GM12878 (cell line): ENCODE measurements at regions not wholly inside any gene's neighbourhood (a gene's known extent, or its start where the extent isn't known, plus 50 kb on each side); places are given as distances from the start of the nearest gene placed in this dataset.

Source experiments
- ATAC-seq: fragments of 200-7000 bp; cut with Tn5 transposase; 3 replicates; pipeline ENCODE4 v1.9.1; 2020; ENCODE audit warnings: mild to moderate bottlenecking, moderate library complexity
- BruUV-seq: library from RNA; stranded (reverse); fragments of 400-500 nt; replicated peaks from 2 replicates; lab custom pipeline; 2021; lab: Mats Ljungman, UMichigan
- CTCF ChIA-PET: fragments of 300-600 bp; sonication (Branson Sonifier 250); formaldehyde crosslinking; extraction: SDS; loops from one replicate; lab custom pipeline; 2021; ENCODE audit warnings: inconsistent platforms; lab: Yijun Ruan, JAX
- POLR2A ChIA-PET: fragments of 350-600 bp; formaldehyde crosslinking; extraction: SDS; loops from one replicate; lab custom pipeline; 2021; ENCODE audit warnings: inconsistent platforms; lab: Charles Lee
- RAD21 ChIA-PET: fragments of 300-600 bp; sonication (Branson Sonifier 250); formaldehyde crosslinking; loops from one replicate; lab custom pipeline; 2023; ENCODE audit warnings: antibody characterized with exemption; ENCODE audit not compliant: unreplicated experiment; lab: Charles Lee
- SMC1A ChIA-PET: fragments of 300-600 bp; sonication (Branson Sonifier 250); formaldehyde crosslinking; loops from one replicate; lab custom pipeline; 2023; ENCODE audit not compliant: unreplicated experiment, uncharacterized antibody; lab: Charles Lee
- DNase-seq: peaks from one replicate; pipeline ENCODE4 v3.0.0-alpha.2; 2011; ENCODE audit warnings: low read depth, low spot score
- FAIRE-seq: peaks from 3 replicates; lab custom pipeline; 2011; peaks lifted over from hg19 to GRCh38; lab: Jason Lieb, UNC
- H2AFZ ChIP-seq: 2 replicates; pipeline ENCODE4 v1.6.0; 2011; ENCODE audit warnings: low read depth, low read length, control low read depth; ENCODE audit not compliant: control insufficient read depth
- H3K27ac ChIP-seq: 2 replicates; pipeline ENCODE4 v1.5.1; 2011; ENCODE audit warnings: control low read depth; ENCODE audit not compliant: control insufficient read depth, insufficient read depth
- H3K27me3 ChIP-seq, 2 experiments: replicated peaks in 1 of 2; 2 replicates each; pipeline versions ENCODE4 v1.6.0 to v1.6.1; 2011; ENCODE audit warnings: low read length in 1 of 2; ENCODE audit not compliant: control insufficient read depth in 2 of 2, insufficient read depth in 2 of 2
- H3K36me3 ChIP-seq, 2 experiments: 2 replicates each; pipeline ENCODE4 v1.5.1; 2011; ENCODE audit warnings: low read length in 1 of 2; ENCODE audit not compliant: control insufficient read depth in 2 of 2, insufficient read depth in 2 of 2
- H3K4me1 ChIP-seq: 2 replicates; pipeline ENCODE4 v1.6.1; 2011; ENCODE audit warnings: mild to moderate bottlenecking, low read length, moderate library complexity, mixed read lengths; ENCODE audit not compliant: control insufficient read depth, insufficient read depth
- H3K4me2 ChIP-seq: 2 replicates; pipeline ENCODE4 v1.6.0; 2011; ENCODE audit warnings: control low read depth; ENCODE audit not compliant: control insufficient read depth, insufficient read depth
- H3K4me3 ChIP-seq: fragments of 200-600 bp; sonication (generic); 2 replicates; pipeline ENCODE4 v1.5.1; 2016
- H3K79me2 ChIP-seq: 2 replicates; pipeline ENCODE4 v1.6.0; 2011; ENCODE audit warnings: low read length; ENCODE audit not compliant: control insufficient read depth, insufficient read depth
- H3K9ac ChIP-seq: 2 replicates; pipeline ENCODE4 v1.8.0; 2011; ENCODE audit warnings: low read length, control low read depth, mixed read lengths; ENCODE audit not compliant: control insufficient read depth, insufficient read depth
- H3K9me3 ChIP-seq: replicated peaks from 3 replicates; pipeline ENCODE4 v1.5.1; 2011; ENCODE audit warnings: mild to moderate bottlenecking, low read length; ENCODE audit not compliant: control insufficient read depth, insufficient read depth
- H4K20me1 ChIP-seq: 2 replicates; pipeline ENCODE4 v1.6.0; 2011; ENCODE audit not compliant: control insufficient read depth, insufficient read depth
- CEBPB ChIP-seq, 2 experiments: fragments of 150-350 bp in 1 of 2; IDR thresholded peaks; 2 replicates each; pipeline ENCODE4 v1.6.1; 2012 to 2014; ENCODE audit warnings: low read depth in 2 of 2, low read length in 2 of 2, borderline replicate concordance in 1 of 2, inconsistent platforms in 1 of 2
- CHD2 ChIP-seq: IDR thresholded peaks from 2 replicates; pipeline ENCODE4 v1.6.1; 2011; ENCODE audit warnings: low read depth, low read length, improper control_type of control experiment, borderline replicate concordance
- E4F1 ChIP-seq: fragments of 450-650 bp; IDR thresholded peaks from 2 replicates; pipeline ENCODE4 v1.6.1; 2018; ENCODE audit warnings: borderline replicate concordance, mild to moderate bottlenecking; ENCODE audit not compliant: partially characterized antibody
- EED ChIP-seq: sonication (generic); IDR thresholded peaks from 2 replicates; pipeline ENCODE4 v1.6.1; 2016; ENCODE audit warnings: antibody characterized with exemption, low read depth
- FOS ChIP-seq: IDR thresholded peaks from 3 replicates; pipeline ENCODE4 v1.6.1; 2011; ENCODE audit warnings: borderline replicate concordance; ENCODE audit not compliant: insufficient read length; ENCODE audit errors: extremely low read depth
- GABPA ChIP-seq: IDR thresholded peaks from 2 replicates; pipeline ENCODE4 v1.6.1; 2014; ENCODE audit warnings: antibody characterized with exemption, low read depth, mild to moderate bottlenecking, inconsistent platforms
- HSF1 ChIP-seq: fragments of 150-350 bp; IDR thresholded peaks from 2 replicates; pipeline ENCODE4 v1.6.1; 2014; ENCODE audit warnings: mild to moderate bottlenecking, low read depth, low read length
- MAX ChIP-seq: IDR thresholded peaks from 2 replicates; pipeline ENCODE4 v1.6.1; 2012; ENCODE audit warnings: low read depth, low read length, improper control_type of control experiment
- PAX5 ChIP-seq: IDR thresholded peaks from 2 replicates; pipeline ENCODE4 v1.6.1; 2011; ENCODE audit warnings: low read depth, low read length, borderline replicate concordance
- SPI1 ChIP-seq: IDR thresholded peaks from 2 replicates; pipeline ENCODE4 v1.6.1; 2011; ENCODE audit warnings: low read depth, mild to moderate bottlenecking, low read length, moderate library complexity, borderline replicate concordance; ENCODE audit not compliant: insufficient read depth
- SREBF2 ChIP-seq: IDR thresholded peaks from 2 replicates; pipeline ENCODE4 v1.6.1; 2012; ENCODE audit warnings: mild to moderate bottlenecking, low read length
- STAT3 ChIP-seq: IDR thresholded peaks from 2 replicates; pipeline ENCODE4 v1.6.1; 2011; ENCODE audit warnings: low read depth, low read length, improper control_type of control experiment
- TARDBP ChIP-seq: IDR thresholded peaks from 2 replicates; pipeline ENCODE4 v1.6.1; 2016; ENCODE audit warnings: borderline replicate concordance
- in situ Hi-C: fragments of 300-500 bp; cut with MboI; formaldehyde crosslinking; loops from 9 replicates; pipeline ENCODE4 v1.14.3; 2018; ENCODE audit warnings: mixed read lengths
- intact Hi-C: fragments of 100-400 bp; cut with micrococcal nuclease; formaldehyde crosslinking; loops from one replicate; pipeline ENCODE4 v1.14.2; 2022; ENCODE audit not compliant: unreplicated experiment
- TF ChIP-seq, protein P1 (sequence below): fragments of 450-650 bp; IDR thresholded peaks from 2 replicates; pipeline ENCODE4 v1.6.1; 2017; ENCODE audit warnings: mild to moderate bottlenecking, moderate library complexity
- TF ChIP-seq, protein P2 (sequence below): fragments of 450-650 bp; IDR thresholded peaks from 2 replicates; pipeline ENCODE4 v1.6.1; 2014; ENCODE audit warnings: mild to moderate bottlenecking

GRCh38 chr7:153066711-153067110 lies 307.2 kb downstream of the ACTR3B start (continued):
- TF ChIP-seq SPI1, result no peak

GRCh38 chr7:153070141-153070540 lies 310.6 kb downstream of the ACTR3B start:
- no peaks in the 10 kb centered on the region for H4K20me1 ChIP-seq
- H3K36me3 ChIP-seq, result no peaks in the 10 kb centered on the region
- ATAC-seq (no peak), FAIRE-seq (no peak), DNase-seq (no peak)
- no peaks in the 10 kb centered on the region for H3K79me2 ChIP-seq
- in situ Hi-C loops, result no loop called here
- ChIA-PET CTCF (no interaction called here), POLR2A (no interaction called here), RAD21 (no interaction called here), SMC1A (no interaction called here)
- H3K27ac ChIP-seq, result no peak overlapping the region
- no peak overlapping the region for H2AFZ ChIP-seq
- no peak overlapping the region for H3K9ac ChIP-seq
- no TSS peak for BruUV-seq
- H3K4me2 ChIP-seq, result no peak overlapping the region
- H3K4me3 ChIP-seq, result no peak overlapping the region
- no peaks in the 10 kb centered on the region for H3K27me3 ChIP-seq
- H3K9me3 ChIP-seq, result no peaks in the 10 kb centered on the region
- intact Hi-C loops, result no loop called here
- H3K4me1 ChIP-seq, result no peaks in the 10 kb centered on the region
- TF ChIP-seq TARDBP (no peak), HSF1 (no peak), E4F1 (no peak), FOS (no peak), EED (no peak), CHD2 (no peak), GABPA (no peak), STAT3 (no peak), SREBF2 (no peak), CEBPB (IDR thresholded peaks at IDR 0.05; ENCODE audit: borderline replicate concordance in 1 of 2, low read depth in 2 of 2, low read length in 2 of 2) (no peak), PAX5 (no peak), MAX (no peak)
- TF ChIP-seq, protein P1, sequence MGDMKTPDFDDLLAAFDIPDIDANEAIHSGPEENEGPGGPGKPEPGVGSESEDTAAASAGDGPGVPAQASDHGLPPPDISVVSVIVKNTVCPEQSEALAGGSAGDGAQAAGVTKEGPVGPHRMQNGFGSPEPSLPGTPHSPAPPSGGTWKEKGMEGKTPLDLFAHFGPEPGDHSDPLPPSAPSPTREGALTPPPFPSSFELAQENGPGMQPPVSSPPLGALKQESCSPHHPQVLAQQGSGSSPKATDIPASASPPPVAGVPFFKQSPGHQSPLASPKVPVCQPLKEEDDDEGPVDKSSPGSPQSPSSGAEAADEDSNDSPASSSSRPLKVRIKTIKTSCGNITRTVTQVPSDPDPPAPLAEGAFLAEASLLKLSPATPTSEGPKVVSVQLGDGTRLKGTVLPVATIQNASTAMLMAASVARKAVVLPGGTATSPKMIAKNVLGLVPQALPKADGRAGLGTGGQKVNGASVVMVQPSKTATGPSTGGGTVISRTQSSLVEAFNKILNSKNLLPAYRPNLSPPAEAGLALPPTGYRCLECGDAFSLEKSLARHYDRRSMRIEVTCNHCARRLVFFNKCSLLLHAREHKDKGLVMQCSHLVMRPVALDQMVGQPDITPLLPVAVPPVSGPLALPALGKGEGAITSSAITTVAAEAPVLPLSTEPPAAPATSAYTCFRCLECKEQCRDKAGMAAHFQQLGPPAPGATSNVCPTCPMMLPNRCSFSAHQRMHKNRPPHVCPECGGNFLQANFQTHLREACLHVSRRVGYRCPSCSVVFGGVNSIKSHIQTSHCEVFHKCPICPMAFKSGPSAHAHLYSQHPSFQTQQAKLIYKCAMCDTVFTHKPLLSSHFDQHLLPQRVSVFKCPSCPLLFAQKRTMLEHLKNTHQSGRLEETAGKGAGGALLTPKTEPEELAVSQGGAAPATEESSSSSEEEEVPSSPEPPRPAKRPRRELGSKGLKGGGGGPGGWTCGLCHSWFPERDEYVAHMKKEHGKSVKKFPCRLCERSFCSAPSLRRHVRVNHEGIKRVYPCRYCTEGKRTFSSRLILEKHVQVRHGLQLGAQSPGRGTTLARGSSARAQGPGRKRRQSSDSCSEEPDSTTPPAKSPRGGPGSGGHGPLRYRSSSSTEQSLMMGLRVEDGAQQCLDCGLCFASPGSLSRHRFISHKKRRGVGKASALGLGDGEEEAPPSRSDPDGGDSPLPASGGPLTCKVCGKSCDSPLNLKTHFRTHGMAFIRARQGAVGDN, result no peak
- TF ChIP-seq, protein P2, sequence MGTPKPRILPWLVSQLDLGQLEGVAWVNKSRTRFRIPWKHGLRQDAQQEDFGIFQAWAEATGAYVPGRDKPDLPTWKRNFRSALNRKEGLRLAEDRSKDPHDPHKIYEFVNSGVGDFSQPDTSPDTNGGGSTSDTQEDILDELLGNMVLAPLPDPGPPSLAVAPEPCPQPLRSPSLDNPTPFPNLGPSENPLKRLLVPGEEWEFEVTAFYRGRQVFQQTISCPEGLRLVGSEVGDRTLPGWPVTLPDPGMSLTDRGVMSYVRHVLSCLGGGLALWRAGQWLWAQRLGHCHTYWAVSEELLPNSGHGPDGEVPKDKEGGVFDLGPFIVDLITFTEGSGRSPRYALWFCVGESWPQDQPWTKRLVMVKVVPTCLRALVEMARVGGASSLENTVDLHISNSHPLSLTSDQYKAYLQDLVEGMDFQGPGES, result no peak
